ENCODE measurements at regions not wholly inside any gene's neighbourhood (a gene's known extent, or its start where the extent isn't known, plus 50 kb on each side); places are given as distances from the start of the nearest gene placed in this dataset.

DNA sequence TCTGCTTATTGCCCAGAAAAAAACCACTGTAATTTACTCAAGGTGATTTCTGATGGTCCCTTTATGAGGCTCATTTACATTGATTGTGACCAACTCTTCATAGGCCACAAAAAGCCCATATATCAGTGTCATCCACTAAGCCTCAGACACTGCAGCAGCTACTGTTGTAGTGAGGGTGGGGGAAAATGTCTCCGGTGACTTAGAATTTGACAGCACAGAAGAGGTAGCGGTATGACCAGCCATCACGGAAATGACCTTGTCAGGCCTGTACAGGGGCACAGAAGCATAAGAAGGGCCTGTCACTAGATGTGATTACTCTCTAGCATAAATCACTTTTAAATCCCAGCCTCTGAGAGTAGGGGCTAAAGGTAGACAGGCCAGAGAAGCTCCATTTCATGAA is 190.3 kb downstream of the PAX3 start:
- no peak for FAIRE-seq
- Histone ChIP-seq H4K8ac (ENCODE audit: extremely low read depth, insufficient read depth, low read length) (no peak overlapping the region), H2BK12ac (ENCODE audit: low read depth, low read length) (no peak overlapping the region), H3K79me2 (ENCODE audit: control insufficient read depth in 1 of 2, insufficient read depth in 2 of 2, low read length in 2 of 2) (no peaks in the 10 kb centered on the region), H3K9me3 (ENCODE audit: insufficient read depth in 2 of 2, low read depth in 1 of 2, low read length in 1 of 2) (no peaks in the 10 kb centered on the region), H4K91ac (replicated peaks; ENCODE audit: insufficient read length, low read length) (no peak overlapping the region), H2BK5ac (ENCODE audit: low read depth, low read length) (no peak overlapping the region), H3K4ac (replicated peaks; ENCODE audit: insufficient read length, low read depth, low read length) (no peak overlapping the region), H3K23ac (ENCODE audit: insufficient read length) (no peak overlapping the region), H3K9ac (replicated peaks in 1 of 4; ENCODE audit: extremely low read depth in 1 of 4, low read depth in 3 of 4, low read length in 3 of 4) (no peak overlapping the region), H2AK5ac (ENCODE audit: low read depth, low read length) (no peak overlapping the region), H3K4me2 (ENCODE audit: insufficient read depth in 1 of 2, low read depth in 2 of 2, low read length in 2 of 2) (no peak overlapping the region), H2BK120ac (replicated peaks; ENCODE audit: low read depth, low read length) (no peak overlapping the region), H3K4me1 (replicated peaks in 1 of 4; ENCODE audit: control insufficient read depth in 3 of 4, insufficient read depth in 4 of 4, low read length in 3 of 4) (peaks cover 0 to 3% (median under 1%) of the 10 kb centered on the region in 4 experiments; a peak in 1 of 7 replicates), H2BK20ac (ENCODE audit: low read length) (no peak overlapping the region), H3K23me2 (ENCODE audit: low read depth, low read length) (no peaks in the 10 kb centered on the region), H4K20me1 (replicated peaks in 1 of 2; ENCODE audit: control insufficient read depth in 1 of 2, insufficient read depth in 2 of 2, low read length in 2 of 2) (no peaks in the 10 kb centered on the region), H3K27ac (ENCODE audit: low read depth, low read length) (no peak overlapping the region), H3K18ac (ENCODE audit: extremely low read depth, low read length) (no peak overlapping the region), H3K36me3 (ENCODE audit: control insufficient read depth in 2 of 4, insufficient read depth in 4 of 4, low read length in 3 of 4) (no peaks in the 10 kb centered on the region), H2BK15ac (ENCODE audit: low read length) (no peak overlapping the region), H3K79me1 (ENCODE audit: low read depth, low read length) (no peaks in the 10 kb centered on the region), H3K27me3 (replicated peaks in 1 of 4; ENCODE audit: control insufficient read depth in 3 of 4, extremely low read depth in 1 of 4, insufficient read depth in 3 of 4, low read length in 3 of 4) (no peaks in the 10 kb centered on the region), H4K5ac (ENCODE audit: insufficient read length, low read depth, low read length) (no peak overlapping the region), H2AFZ (ENCODE audit: low read length) (no peak overlapping the region), H3K56ac (replicated peaks; ENCODE audit: insufficient read length, low read depth, low read length) (no peak overlapping the region), H3K4me3 (ENCODE audit: extremely low read depth in 1 of 4, insufficient read depth in 2 of 4, low read depth in 3 of 4, low read length in 4 of 4) (no peak overlapping the region), H3K14ac (ENCODE audit: insufficient read length) (no peak overlapping the region)
- DNase-seq (ENCODE audit: low read depth in 1 of 2, low spot score in 2 of 2) = no peak
- POLR2A ChIA-PET (ENCODE audit: partially characterized antibody) = no interaction called here
- no peak for TF ChIP-seq CHD1 (IDR thresholded peaks at IDR 0.05; ENCODE audit: low read depth, low read length)
- TF ChIP-seq YY1 (IDR thresholded peaks at IDR 0.05; ENCODE audit: low read depth, low read length) = no peak
- no peak for TF ChIP-seq TEAD4 (IDR thresholded peaks at IDR 0.05; ENCODE audit: low read depth, low read length)
- no peak for TF ChIP-seq CHD2 (IDR thresholded peaks at IDR 0.05; ENCODE audit: low read length)
- TF ChIP-seq GTF2F1 (IDR thresholded peaks at IDR 0.05; ENCODE audit: borderline replicate concordance, low read depth, low read length) = no peak
- no peak for TF ChIP-seq NRF1 (IDR thresholded peaks at IDR 0.05; ENCODE audit: low read depth, low read length)
- no peak for TF ChIP-seq SP4 (IDR thresholded peaks at IDR 0.05; ENCODE audit: low read length)
- TF ChIP-seq POU5F1 (IDR thresholded peaks at IDR 0.05; ENCODE audit: low read depth, low read length) = no peak
- no peak for TF ChIP-seq TCF12 (IDR thresholded peaks at IDR 0.05; ENCODE audit: low read depth, low read length)
- no peak for TF ChIP-seq RFX5 (IDR thresholded peaks at IDR 0.05; ENCODE audit: borderline replicate concordance, low read depth, low read length)
- 72% methylated on average over 3 of the region's 3 CpGs; no CpG with 5 or more reads in 1 of the 2 experiments for WGBS, 2 experiments (ENCODE audit: extremely low coverage in 1 of 2, insufficient coverage in 1 of 2, insufficient read length in 1 of 2, insufficient replicate concordance in 2 of 2, low coverage in 1 of 2, low lambda C conversion rate in 2 of 2, missing lambda C conversion rate in 1 of 2)
- CTCF ChIA-PET (ENCODE audit: partially characterized antibody) = no interaction called here

All from H1 (cell line).